IPS-20b (cell line): ENCODE measurements at regions not wholly inside any gene's neighbourhood (a gene's known extent, or its start where the extent isn't known, plus 50 kb on each side); places are given as distances from the start of the nearest gene placed in this dataset.

ENCODE experiments used
- H3K27ac ChIP-seq: one replicate; pipeline ENCODE4 v1.5.1; 2013; ENCODE audit warnings: low read length
- H3K27me3 ChIP-seq: 2 replicates; pipeline ENCODE4 v1.6.1; 2013; ENCODE audit warnings: mild to moderate bottlenecking, low read length, inconsistent platforms; ENCODE audit not compliant: insufficient read depth
- H3K36me3 ChIP-seq: 2 replicates; pipeline ENCODE4 v1.6.1; 2013; ENCODE audit warnings: low read depth, mild to moderate bottlenecking, inconsistent platforms, low read length, moderate library complexity; ENCODE audit not compliant: insufficient read depth
- H3K4me1 ChIP-seq: 2 replicates; pipeline ENCODE4 v1.6.1; 2013; ENCODE audit warnings: mild to moderate bottlenecking, control low read depth, inconsistent platforms, low read length, moderate library complexity; ENCODE audit not compliant: insufficient read depth
- H3K4me3 ChIP-seq: 2 replicates; pipeline ENCODE4 v1.5.1; 2013; ENCODE audit warnings: mild to moderate bottlenecking, low read length, inconsistent platforms
- H3K9ac ChIP-seq: 2 replicates; pipeline ENCODE4 v1.6.1; 2013; ENCODE audit warnings: low read depth, mild to moderate bottlenecking, inconsistent platforms, low read length, moderate library complexity
- H3K9me3 ChIP-seq: 2 replicates; pipeline ENCODE4 v1.6.1; 2013; ENCODE audit warnings: mild to moderate bottlenecking, low read depth, low read length, inconsistent platforms; ENCODE audit not compliant: insufficient read depth

- Histone ChIP-seq H3K27me3 (no peaks in the 10 kb centered on the region), H3K9me3 (no peaks in the 10 kb centered on the region), H3K4me1 (no peaks in the 10 kb centered on the region), H3K9ac (no peak overlapping the region), H3K4me3 (no peak overlapping the region), H3K27ac (no peak overlapping the region), H3K36me3 (no peaks in the 10 kb centered on the region)
These were observed 158.0 kb upstream of the AHR start for GRCh38 chr7:17140406-17140805.

GRCh38 chr7:17142831-17143541 lies 155.5 kb upstream of the AHR start:
- no peaks in the 10 kb centered on the region for H3K36me3 ChIP-seq
- no peak overlapping the region for H3K4me3 ChIP-seq
- H3K27ac ChIP-seq = no peak overlapping the region
- no peaks in the 10 kb centered on the region for H3K9me3 ChIP-seq
- no peak overlapping the region for H3K9ac ChIP-seq
- H3K27me3 ChIP-seq = no peaks in the 10 kb centered on the region
- no peaks in the 10 kb centered on the region for H3K4me1 ChIP-seq

- Histone ChIP-seq H3K27me3 (no peaks in the 10 kb centered on the region), H3K4me1 (no peaks in the 10 kb centered on the region), H3K9me3 (no peaks in the 10 kb centered on the region), H3K4me3 (no peak overlapping the region), H3K27ac (no peak overlapping the region), H3K36me3 (no peaks in the 10 kb centered on the region), H3K9ac (no peak overlapping the region)
These were observed 154.1 kb upstream of the AHR start for GRCh38 chr7:17144322-17144721.

GRCh38 chr7:17146621-17147020 lies 151.8 kb upstream of the AHR start:
- Histone ChIP-seq H3K27me3 (no peaks in the 10 kb centered on the region), H3K4me3 (no peak overlapping the region), H3K4me1 (no peaks in the 10 kb centered on the region), H3K9ac (no peak overlapping the region), H3K9me3 (no peaks in the 10 kb centered on the region), H3K36me3 (no peaks in the 10 kb centered on the region), H3K27ac (no peak overlapping the region)

- Histone ChIP-seq H3K36me3 (no peaks in the 10 kb centered on the region), H3K27me3 (no peaks in the 10 kb centered on the region), H3K27ac (no peak overlapping the region), H3K9me3 (no peaks in the 10 kb centered on the region), H3K4me1 (no peaks in the 10 kb centered on the region), H3K9ac (no peak overlapping the region), H3K4me3 (no peak overlapping the region)
These were observed 151.0 kb upstream of the AHR start for GRCh38 chr7:17147409-17147808.

- Histone ChIP-seq H3K27ac (no peak overlapping the region), H3K36me3 (no peaks in the 10 kb centered on the region)
These were observed 148.4 kb upstream of the AHR start for GRCh38 chr7:17150018-17150417.

GRCh38 chr7:17152721-17153120 lies 145.7 kb upstream of the AHR start:
- Histone ChIP-seq H3K36me3 (no peaks in the 10 kb centered on the region), H3K4me3 (no peak overlapping the region), H3K4me1 (no peaks in the 10 kb centered on the region), H3K27me3 (no peaks in the 10 kb centered on the region), H3K9ac (no peak overlapping the region), H3K9me3 (no peaks in the 10 kb centered on the region), H3K27ac (no peak overlapping the region)

More at GRCh38 chr7:17150018-17150417, 148.4 kb upstream of the AHR start:
- Histone ChIP-seq H3K27me3 (no peaks in the 10 kb centered on the region), H3K9ac (no peak overlapping the region), H3K4me1 (no peaks in the 10 kb centered on the region), H3K4me3 (no peak overlapping the region), H3K9me3 (no peaks in the 10 kb centered on the region)

- Histone ChIP-seq H3K36me3 (no peaks in the 10 kb centered on the region), H3K4me1 (no peaks in the 10 kb centered on the region), H3K27ac (no peak overlapping the region), H3K9me3 (no peaks in the 10 kb centered on the region), H3K4me3 (no peak overlapping the region), H3K27me3 (no peaks in the 10 kb centered on the region), H3K9ac (no peak overlapping the region)
These were observed 144.9 kb upstream of the AHR start for GRCh38 chr7:17153536-17153935.

GRCh38 chr7:17155529-17155928 lies 142.9 kb upstream of the AHR start:
- no peaks in the 10 kb centered on the region for H3K27me3 ChIP-seq

GRCh38 chr7:17158261-17158660 lies 140.2 kb upstream of the AHR start:
- H3K27ac ChIP-seq = no peak overlapping the region
- no peak overlapping the region for H3K4me3 ChIP-seq
- H3K9ac ChIP-seq = no peak overlapping the region
- no peaks in the 10 kb centered on the region for H3K9me3 ChIP-seq
- no peaks in the 10 kb centered on the region for H3K27me3 ChIP-seq
- H3K36me3 ChIP-seq = no peaks in the 10 kb centered on the region
- H3K4me1 ChIP-seq = no peaks in the 10 kb centered on the region

More at GRCh38 chr7:17155529-17155928, 142.9 kb upstream of the AHR start:
- no peaks in the 10 kb centered on the region for H3K9me3 ChIP-seq
- H3K9ac ChIP-seq = no peak overlapping the region
- no peaks in the 10 kb centered on the region for H3K4me1 ChIP-seq
- no peaks in the 10 kb centered on the region for H3K36me3 ChIP-seq
- H3K4me3 ChIP-seq = no peak overlapping the region
- no peak overlapping the region for H3K27ac ChIP-seq

GRCh38 chr7:17159500-17160037 lies 138.9 kb upstream of the AHR start:
- H3K27me3 ChIP-seq = no peaks in the 10 kb centered on the region
- H3K36me3 ChIP-seq = no peaks in the 10 kb centered on the region
- no peaks in the 10 kb centered on the region for H3K4me1 ChIP-seq
- no peaks in the 10 kb centered on the region for H3K9me3 ChIP-seq
- H3K27ac ChIP-seq = no peak overlapping the region
- H3K4me3 ChIP-seq = no peak overlapping the region
- no peak overlapping the region for H3K9ac ChIP-seq

- Histone ChIP-seq H3K36me3 (no peaks in the 10 kb centered on the region), H3K4me3 (no peak overlapping the region), H3K9me3 (no peaks in the 10 kb centered on the region), H3K27ac (no peak overlapping the region), H3K27me3 (no peaks in the 10 kb centered on the region), H3K9ac (no peak overlapping the region), H3K4me1 (no peaks in the 10 kb centered on the region)
These were observed 131.6 kb upstream of the AHR start for GRCh38 chr7:17166824-17167379.
